ENCODE measurements at regions not wholly inside any gene's neighbourhood (a gene's known extent, or its start where the extent isn't known, plus 50 kb on each side); places are given as distances from the start of the nearest gene placed in this dataset.

DNA sequence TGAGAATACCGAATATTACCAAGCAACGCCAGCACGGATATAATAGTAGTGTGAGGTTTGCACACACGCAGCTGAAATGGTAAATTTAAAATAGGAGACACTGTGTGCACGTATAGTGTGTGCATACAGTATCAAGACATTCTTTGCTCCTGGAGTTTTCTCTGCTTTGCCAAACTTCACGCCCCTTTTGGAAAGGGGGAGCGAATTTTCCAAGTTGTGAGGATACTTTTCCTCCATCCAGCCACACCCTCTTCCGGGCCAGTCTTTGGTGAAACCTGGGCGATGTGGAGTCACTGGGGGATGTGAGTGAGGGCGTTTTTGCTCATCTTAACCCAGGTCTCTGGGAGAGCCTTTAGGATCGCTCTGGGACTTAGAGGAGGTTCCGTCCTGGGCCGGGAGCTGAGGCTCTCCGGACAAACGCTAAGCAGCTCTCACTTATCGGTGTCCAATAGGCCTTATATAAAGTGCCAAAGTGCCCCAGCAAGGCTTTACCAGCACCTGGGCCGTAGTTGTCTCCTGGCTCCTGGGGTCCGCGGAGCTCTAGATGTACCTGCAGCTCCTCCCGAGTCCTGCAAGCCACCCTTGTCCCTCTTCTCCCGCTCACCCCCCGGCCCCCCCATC, 160.0 kb upstream of the MKI67 start:
- DNase-seq: no peak

DNA sequence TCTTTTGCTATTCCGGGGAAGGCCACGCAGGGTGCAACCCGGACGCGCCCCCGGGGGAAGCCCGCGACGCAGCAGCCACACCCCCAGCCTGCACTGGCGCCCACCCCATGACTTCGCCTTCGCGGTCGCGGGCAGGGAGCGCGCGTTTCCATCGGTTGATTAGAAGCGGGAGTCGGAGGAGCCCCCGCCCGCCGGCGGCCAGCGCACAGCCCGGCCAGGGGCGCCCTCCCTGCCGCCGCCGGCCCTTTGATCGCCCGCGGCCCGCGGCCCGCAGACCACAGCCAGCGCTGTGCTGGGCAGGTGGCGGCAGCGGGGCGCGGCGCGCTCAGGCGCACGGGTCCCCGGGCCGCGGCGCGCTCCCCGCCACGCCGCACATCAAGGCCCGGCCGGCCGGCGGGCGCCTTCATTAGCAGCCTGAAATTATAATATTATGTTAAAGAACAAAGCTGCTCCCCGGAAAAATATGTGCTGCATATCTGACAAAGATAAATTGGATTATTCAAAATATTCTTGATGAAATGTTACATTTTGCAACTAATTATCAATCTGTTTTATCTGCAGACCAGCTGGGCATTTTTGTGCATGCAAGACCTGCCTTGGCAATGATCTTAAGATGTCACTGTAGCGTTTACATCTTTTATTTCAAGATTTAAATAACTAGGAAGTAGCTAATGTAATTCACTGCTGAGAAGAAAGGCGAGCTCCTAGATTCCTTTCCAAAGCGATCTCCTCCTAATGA, 160.7 kb upstream of the MKI67 start:
- no peak for DNase-seq

GRCh38 chr10:128287921-128288320, 161.7 kb upstream of the MKI67 start:
- DNase-seq: no peak

- no peak for DNase-seq
Measured at GRCh38 chr10:128289621-128290020, 163.4 kb upstream of the MKI67 start.

GRCh38 chr10:128295003-128295402, 168.8 kb upstream of the MKI67 start:
- no peak for DNase-seq

- no peak for DNase-seq
Measured at GRCh38 chr10:128296253-128297007, 170.2 kb upstream of the MKI67 start.

DNA sequence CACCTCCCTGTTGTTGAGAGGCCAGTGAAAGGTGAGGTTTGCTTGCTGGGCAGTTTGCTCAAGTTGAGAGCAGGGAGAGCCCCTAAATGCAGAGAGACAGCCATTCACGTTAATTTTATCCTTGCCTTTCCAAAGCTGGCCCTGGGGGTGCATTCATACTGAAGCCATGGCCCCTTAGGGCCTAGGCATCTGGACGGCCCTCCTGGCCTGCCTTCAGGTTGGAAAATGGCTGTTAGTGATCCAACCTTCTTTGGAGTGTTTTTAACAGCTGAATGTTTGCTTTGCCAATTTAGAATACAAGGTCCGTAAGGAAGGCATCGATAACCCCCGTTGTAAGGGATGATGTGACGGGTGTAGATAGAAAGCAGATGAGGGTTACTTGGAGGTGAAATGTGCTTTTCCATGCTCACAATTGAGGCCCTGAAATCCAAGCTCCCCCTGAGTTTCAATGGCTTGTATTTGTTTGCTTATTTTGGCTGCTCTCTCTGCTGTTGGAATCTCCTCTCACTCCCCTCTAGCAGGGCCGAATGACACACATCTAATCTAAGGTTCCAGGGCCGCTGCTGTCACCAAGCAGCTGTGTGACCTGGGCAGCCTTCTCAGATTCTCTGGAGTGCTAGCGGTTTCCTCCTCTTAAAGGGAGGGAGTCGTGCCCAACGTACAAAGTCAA, 171.6 kb upstream of the MKI67 start:
- DNase-seq: no peak

GRCh38 chr10:128298587-128298986, 172.4 kb upstream of the MKI67 start:
- DNase-seq: no peak

DNA sequence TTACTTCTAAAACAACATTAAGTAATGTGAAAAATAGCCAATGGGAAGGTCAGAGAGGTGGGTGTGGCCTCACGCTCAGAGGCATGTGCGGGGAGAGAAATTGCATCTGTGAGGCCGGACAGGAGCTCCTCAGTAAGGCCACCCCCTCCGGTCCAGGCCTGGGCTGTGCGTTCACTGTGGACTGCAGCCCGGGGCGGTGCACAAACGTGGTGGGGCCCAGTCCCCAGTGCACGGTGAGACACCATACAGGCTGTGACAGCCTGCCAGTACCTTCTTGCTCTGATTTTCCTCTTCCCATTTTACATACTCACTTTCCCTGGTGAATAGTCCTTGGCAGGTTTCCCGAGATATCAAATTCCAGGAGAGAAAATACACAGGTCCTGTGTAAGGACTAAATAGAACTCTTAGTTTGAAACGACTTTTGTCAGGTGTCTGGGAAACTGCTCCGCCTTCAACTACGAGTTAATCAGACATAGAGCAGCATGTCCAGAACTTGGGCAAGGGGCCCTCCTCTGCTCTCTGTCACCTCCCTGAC, 174.1 kb upstream of the MKI67 start:
- no peak for DNase-seq

- DNase-seq: no peak
Measured at GRCh38 chr10:128301051-128301450, 174.8 kb upstream of the MKI67 start.

GRCh38 chr10:128302808-128303207, 176.6 kb upstream of the MKI67 start:
- DNase-seq: no peak

DNA sequence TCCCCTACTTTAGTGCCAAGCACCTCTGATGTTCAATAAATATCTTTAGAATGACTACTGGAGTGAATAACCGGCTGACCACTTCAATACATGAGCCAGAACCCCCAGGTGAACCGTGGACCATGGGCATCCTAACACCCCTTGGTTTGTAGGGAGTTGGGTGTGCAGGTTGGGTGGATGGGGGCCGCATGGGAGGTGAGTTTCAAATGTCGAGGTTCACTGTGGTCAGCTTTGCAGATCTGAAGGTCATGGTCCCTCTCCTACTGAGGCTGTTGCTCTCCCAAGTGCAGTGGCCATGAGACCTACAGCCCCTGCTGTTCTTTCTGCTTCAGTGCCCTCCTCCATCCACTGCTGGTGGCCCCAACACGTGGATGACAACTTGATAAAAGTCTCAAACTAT, 178.0 kb upstream of the MKI67 start:
- DNase-seq: no peak

DNA sequence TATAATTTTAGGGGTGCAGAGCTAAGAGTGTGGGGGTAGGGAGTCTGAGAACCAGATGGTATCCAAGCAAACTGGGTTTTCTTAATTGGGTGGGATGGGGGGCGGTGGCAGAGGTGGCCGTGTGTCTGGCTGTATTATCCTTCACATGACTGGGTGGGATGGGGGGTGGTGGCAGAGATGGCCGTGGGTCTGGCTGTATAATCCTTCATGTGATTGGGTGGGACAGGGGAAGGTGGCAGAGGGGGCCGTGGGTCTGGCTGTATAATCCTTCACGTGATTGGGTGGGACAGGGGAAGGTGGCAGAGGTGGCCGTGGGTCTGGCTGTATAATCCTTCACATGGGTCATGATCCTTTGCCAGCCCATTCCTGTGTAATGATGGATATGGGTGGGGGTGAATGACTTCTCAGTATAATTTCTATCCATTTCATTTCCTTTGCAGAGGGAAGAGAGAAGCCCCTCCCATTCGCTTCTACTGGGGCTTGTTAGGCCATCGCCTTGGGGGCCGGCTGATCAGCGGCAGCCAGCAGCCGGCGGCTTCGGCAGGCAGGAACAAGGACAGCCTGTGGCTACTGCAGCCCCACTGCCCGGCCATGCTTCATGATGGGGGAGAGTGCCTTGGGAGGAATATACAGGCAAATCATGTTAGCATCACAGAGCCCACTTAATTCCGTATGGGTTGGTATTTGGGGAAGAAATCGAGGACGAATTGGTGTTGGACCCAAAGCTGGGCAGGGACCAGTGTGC, 179.6 kb upstream of the MKI67 start:
- no peak for DNase-seq

- DNase-seq: no peak
Measured at GRCh38 chr10:128306535-128306934, 180.3 kb upstream of the MKI67 start.

DNA sequence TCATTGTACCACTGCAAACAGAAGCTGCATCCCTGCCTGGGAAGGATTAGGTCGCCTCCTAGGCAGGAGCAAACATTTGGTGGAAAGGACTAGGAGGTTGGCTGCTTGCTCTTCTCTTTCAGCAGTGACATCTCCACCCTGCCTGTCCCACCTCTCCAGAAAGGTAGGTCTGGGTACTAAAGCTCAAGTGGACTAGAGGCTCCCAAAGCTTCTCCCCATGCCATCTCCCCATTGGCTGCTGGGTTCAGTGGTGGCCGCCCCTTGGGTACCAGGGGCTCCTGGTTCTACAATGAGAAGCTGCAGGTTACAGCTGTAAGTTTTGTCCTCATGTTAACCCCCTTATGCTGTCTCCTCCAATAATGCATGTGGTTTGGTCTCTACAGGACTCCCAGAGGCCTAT, 180.7 kb upstream of the MKI67 start:
- no peak for DNase-seq

DNA sequence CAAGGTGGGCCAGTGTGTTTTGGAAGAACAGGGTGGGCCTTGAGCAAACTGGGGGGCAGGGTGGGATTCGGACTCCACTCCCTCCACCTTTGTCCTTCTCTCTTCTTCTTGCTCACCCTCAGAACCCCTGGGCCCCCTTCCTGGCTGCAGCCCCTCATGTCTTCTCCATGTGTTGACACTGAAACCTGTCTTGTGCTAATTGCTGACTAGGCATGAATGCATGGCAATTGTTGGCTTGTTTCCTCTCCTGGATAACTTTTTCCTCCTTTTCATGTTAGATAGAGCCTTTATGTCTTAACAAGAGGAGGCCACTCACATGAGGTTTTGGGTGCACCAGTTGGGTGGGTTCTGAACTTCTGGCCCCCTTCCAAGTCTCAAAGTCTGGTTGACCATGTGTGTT, 181.6 kb upstream of the MKI67 start:
- DNase-seq: no peak

- DNase-seq: no peak
Measured at GRCh38 chr10:128310971-128311658, 184.9 kb upstream of the MKI67 start.

DNA sequence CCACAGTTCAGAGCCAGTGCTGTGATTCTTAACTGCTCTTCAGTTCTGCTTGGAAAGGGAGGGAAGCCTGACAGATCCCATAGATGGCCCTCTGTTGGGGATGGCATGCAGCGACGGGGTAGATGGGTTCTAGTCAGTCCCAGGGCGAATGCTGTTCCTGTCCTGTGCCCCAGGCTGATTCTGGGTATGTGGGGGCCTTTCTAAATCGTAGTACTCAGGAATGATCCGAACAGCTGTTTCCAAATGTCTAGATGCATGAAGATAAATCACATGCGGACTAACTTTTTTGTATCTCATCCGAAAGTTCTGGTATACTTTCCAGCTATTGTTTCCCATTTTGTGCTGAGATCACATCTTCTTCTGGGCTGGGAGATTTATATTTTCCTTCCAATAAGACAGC, 186.0 kb upstream of the MKI67 start:
- no peak for DNase-seq

DNA sequence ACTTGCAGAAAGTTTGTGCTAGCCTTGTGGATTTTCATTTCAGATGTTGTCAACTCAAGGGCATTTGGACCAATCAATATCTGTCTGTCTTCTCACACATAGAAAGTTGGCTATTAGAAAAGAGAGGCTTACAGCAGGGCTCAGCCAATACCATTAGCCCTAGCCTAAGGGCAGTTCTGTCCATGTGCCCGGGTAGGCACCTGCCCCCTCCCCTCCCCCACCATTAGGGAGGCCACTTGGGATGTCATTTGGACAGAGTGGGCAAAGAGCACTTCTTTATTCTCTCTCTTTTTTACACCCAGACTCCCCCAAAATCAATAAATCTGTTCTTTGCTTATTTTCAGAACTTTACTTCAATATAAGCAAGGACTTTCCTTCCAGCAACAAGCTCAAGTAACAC, 188.5 kb upstream of the MKI67 start:
- no peak for DNase-seq

GRCh38 chr10:128316121-128316726, 190.0 kb upstream of the MKI67 start:
- no peak for DNase-seq

- DNase-seq: no peak
Measured at GRCh38 chr10:128316925-128317324, 190.7 kb upstream of the MKI67 start.

GRCh38 chr10:128318366-128318765, 192.1 kb upstream of the MKI67 start:
- DNase-seq: no peak

Data from RPMI8226 (cell line).